Gastroesophageal sphincter (tissue), 4 donors: ENCODE measurements at regions not wholly inside any gene's neighbourhood (a gene's known extent, or its start where the extent isn't known, plus 50 kb on each side); places are given as distances from the start of the nearest gene placed in this dataset.

Experiments used
- ATAC-seq: fragments of 150-250 bp; one replicate; pipeline ENCODE4 v1.9.1; 2016; ENCODE audit warnings: mild to moderate bottlenecking, moderate library complexity
- H3K27ac ChIP-seq, 4 donors: fragments of 200-600 bp; sonication (generic) in 3 of 4; 1 replicate in 3 of 4; 2 replicates in 1 of 4; pipeline ENCODE4 v1.5.1; 2016 to 2019
- H3K27me3 ChIP-seq: fragments of 200-600 bp; sonication (generic); one replicate; pipeline ENCODE4 v1.5.1; 2019
- H3K36me3 ChIP-seq, 2 donors: fragments of 200-600 bp; sonication (generic); one replicate each; pipeline ENCODE4 v1.5.1; 2019; ENCODE audit warnings: control low read depth in 1 of 2
- H3K4me1 ChIP-seq, 3 donors: fragments of 200-600 bp; sonication (generic); 1 replicate in 2 of 3; 2 replicates in 1 of 3; pipeline ENCODE4 v1.5.1; 2016 to 2019; ENCODE audit warnings: control low read depth in 2 of 3
- H3K4me3 ChIP-seq, 2 donors: fragments of 200-600 bp; sonication (generic); one replicate each; pipeline ENCODE4 v1.5.1; 2019; ENCODE audit warnings: mild to moderate bottlenecking in 1 of 2, moderate library complexity in 1 of 2
- H3K9me3 ChIP-seq, 3 donors: fragments of 200-600 bp; sonication (generic); one replicate each; pipeline ENCODE4 v1.5.1; 2017 to 2019; ENCODE audit warnings: control low read depth in 2 of 3
- EP300 ChIP-seq: sonication (generic); formaldehyde crosslinking; IDR thresholded peaks from one replicate; pipeline ENCODE4 v1.6.1; 2017; ENCODE audit warnings: antibody characterized with exemption, mild to moderate bottlenecking
- POLR2A ChIP-seq, 2 donors: fragments of 450-650 bp; IDR thresholded peaks; one replicate each; pipeline ENCODE4 v1.6.1; 2017; ENCODE audit warnings: antibody characterized with exemption in 2 of 2, mild to moderate bottlenecking in 2 of 2, moderate library complexity in 1 of 2
- POLR2AphosphoS5 ChIP-seq: sonication (generic); formaldehyde crosslinking; IDR thresholded peaks from one replicate; pipeline ENCODE4 v1.6.1; 2017; ENCODE audit warnings: antibody characterized with exemption
- WGBS, 2 donors: methylation state at CpG; one replicate each; pipeline ENCODE4 v1.1.5; 2018; ENCODE audit warnings: low coverage in 1 of 2; 5-methylcytosine and 5-hydroxymethylcytosine counted together
- TF ChIP-seq, protein P1 (sequence below), 4 experiments: fragments of 200-600 bp in 2 of 4; fragments of 450-650 bp in 2 of 4; sonication (generic) in 1 of 4; IDR thresholded peaks; one replicate each; pipeline ENCODE4 v1.5.1; 2017 to 2019; ENCODE audit warnings: antibody characterized with exemption in 4 of 4, mild to moderate bottlenecking in 2 of 4, moderate library complexity in 2 of 4

DNA sequence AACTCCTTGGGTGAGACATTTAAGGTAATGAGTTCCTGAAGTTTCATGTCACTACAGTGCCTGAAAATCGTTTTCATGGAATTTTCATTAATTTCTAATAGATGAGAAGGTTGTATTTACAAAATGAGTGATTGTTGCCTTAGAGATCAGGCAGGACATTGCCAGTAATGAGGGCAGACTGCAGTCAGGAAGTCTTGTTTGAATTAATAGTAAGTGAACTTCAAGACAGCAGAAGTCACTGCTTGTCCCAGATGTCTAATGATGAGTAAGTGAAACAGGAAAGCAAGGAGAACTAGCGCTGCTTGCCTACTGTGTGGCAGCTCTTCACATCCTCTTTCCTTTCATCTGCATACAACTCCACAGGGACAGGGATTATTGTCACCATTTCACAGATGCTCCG, 237.4 kb downstream of the BAMBI start:
- WGBS, 2 donors = 64 to 66% methylated on average over 2 to 3 of the region's 3 CpGs
- Histone ChIP-seq H3K9me3 (no peaks in the 10 kb centered on the region), H3K4me1 (peaks cover 0 to 5% (median 4%) of the 10 kb centered on the region in 3 donors), H3K27ac (no peak overlapping the region), H3K36me3 (no peaks in the 10 kb centered on the region), H3K27me3 (no peaks in the 10 kb centered on the region), H3K4me3 (no peak overlapping the region)
- TF ChIP-seq, protein P1, sequence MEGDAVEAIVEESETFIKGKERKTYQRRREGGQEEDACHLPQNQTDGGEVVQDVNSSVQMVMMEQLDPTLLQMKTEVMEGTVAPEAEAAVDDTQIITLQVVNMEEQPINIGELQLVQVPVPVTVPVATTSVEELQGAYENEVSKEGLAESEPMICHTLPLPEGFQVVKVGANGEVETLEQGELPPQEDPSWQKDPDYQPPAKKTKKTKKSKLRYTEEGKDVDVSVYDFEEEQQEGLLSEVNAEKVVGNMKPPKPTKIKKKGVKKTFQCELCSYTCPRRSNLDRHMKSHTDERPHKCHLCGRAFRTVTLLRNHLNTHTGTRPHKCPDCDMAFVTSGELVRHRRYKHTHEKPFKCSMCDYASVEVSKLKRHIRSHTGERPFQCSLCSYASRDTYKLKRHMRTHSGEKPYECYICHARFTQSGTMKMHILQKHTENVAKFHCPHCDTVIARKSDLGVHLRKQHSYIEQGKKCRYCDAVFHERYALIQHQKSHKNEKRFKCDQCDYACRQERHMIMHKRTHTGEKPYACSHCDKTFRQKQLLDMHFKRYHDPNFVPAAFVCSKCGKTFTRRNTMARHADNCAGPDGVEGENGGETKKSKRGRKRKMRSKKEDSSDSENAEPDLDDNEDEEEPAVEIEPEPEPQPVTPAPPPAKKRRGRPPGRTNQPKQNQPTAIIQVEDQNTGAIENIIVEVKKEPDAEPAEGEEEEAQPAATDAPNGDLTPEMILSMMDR (IDR thresholded peaks at IDR 0.05) = no peak
- TF ChIP-seq EP300 = no peak
- no peak for TF ChIP-seq POLR2AphosphoS5
- no peak for TF ChIP-seq POLR2A (IDR thresholded peaks at IDR 0.05)
- no peak for ATAC-seq

DNA sequence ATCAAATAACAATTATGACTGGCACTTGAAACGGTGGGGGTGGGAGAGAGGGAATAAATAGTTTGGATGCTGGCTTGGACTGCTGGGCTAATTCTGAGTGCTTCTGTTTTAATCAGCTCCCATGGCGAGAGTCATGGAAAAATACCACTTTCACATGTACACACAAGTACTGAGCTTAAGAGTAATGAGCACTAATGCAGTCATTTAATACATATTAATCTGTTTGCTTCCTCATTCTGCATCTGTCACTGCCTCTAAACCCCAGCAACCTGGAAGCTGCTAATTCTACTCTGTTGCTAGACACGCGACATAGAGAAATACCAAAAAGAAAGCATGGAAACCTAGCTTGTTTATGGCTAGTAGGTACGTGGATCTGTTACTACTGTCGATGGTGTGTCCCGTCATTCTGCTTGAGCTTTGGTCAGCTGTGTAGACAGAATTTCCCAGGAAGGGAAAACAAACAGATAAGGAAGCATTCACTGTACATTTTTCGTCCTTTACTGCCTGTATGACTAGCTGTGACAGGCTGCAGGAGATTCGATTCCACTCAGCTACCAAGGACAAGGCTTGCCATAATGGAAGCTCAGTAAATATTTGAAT, 238.8 kb downstream of the BAMBI start:
- H3K36me3 ChIP-seq = no peaks in the 10 kb centered on the region
- 39 to 61% methylated on average over 7 to 9 of the region's 9 CpGs for WGBS, 2 donors
- H3K27ac ChIP-seq = no peak overlapping the region
- no peak overlapping the region for H3K4me3 ChIP-seq
- no peaks in the 10 kb centered on the region for H3K9me3 ChIP-seq
- peaks cover 4% of the 10 kb centered on the region for H3K27me3 ChIP-seq
- no peak for TF ChIP-seq POLR2AphosphoS5
- TF ChIP-seq EP300 = no peak
- TF ChIP-seq, protein P1 (IDR thresholded peaks at IDR 0.05) = no peak
- no peak for TF ChIP-seq POLR2A (IDR thresholded peaks at IDR 0.05)
- peaks cover 0 to 4% (median 4%) of the 10 kb centered on the region in 3 donors for H3K4me1 ChIP-seq
- ATAC-seq = no peak

DNA sequence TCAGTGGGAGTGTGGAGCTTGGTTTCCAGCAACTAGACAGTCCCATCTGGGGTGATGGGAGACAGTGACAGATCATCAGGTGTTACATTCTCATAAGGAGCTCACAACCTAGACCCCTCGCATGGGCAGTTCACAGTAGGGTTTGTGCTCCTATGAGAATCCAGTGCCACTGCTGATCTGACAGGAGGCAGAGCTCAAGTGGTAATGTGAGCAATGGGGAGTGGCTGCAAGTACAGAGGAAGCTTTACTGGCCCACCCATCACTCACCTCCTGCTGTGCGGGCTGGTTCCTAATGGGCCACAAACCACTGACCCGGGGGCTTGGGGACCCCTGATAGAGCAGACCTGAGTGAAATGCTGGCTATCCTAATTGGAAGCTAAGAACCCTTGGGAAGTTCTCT, 242.8 kb downstream of the BAMBI start:
- Histone ChIP-seq H3K36me3 (no peaks in the 10 kb centered on the region), H3K9me3 (no peaks in the 10 kb centered on the region), H3K27ac (no peak overlapping the region), H3K27me3 (peaks cover 9% of the 10 kb centered on the region), H3K4me1 (no peaks in the 10 kb centered on the region), H3K4me3 (no peak overlapping the region)
- ATAC-seq = no peak
- TF ChIP-seq POLR2AphosphoS5 (no peak), POLR2A (IDR thresholded peaks at IDR 0.05) (no peak), EP300 (no peak)
- TF ChIP-seq, protein P1 (IDR thresholded peaks at IDR 0.05) = no peak
- WGBS, 2 donors = 83% methylated on average over 1 of the region's 3 CpGs; no CpG with 5 or more reads in 1 of the 2 donors

DNA sequence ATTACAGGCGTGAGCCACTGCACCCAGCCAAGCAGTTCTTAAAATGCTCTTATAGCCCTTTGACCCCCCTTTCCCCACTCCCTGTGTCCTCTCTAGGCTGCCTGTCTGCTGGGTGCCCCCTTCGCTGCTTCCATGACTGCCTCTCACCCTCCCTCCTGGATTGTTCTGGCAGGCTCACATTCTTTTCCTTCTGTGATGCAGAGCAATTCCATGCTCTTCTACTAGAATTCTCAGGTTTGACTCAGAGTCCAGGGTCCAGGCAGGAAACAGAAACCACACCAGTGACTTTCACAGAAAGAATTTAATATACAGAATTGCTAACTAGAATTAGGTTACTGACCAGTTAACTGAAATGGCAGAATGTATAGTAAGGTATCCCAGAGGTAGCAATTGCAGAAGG, 244.8 kb downstream of the BAMBI start:
- H3K27ac ChIP-seq = no peak overlapping the region
- TF ChIP-seq EP300 = no peak
- TF ChIP-seq, protein P1 (IDR thresholded peaks at IDR 0.05) = no peak
- no peak for TF ChIP-seq POLR2A (IDR thresholded peaks at IDR 0.05)
- TF ChIP-seq POLR2AphosphoS5 = no peak
- no peak overlapping the region for H3K4me3 ChIP-seq
- 100% methylated on average over 1 to 2 of the region's 2 CpGs for WGBS, 2 donors
- H3K4me1 ChIP-seq = no peaks in the 10 kb centered on the region
- H3K36me3 ChIP-seq = no peaks in the 10 kb centered on the region
- ATAC-seq = no peak
- no peaks in the 10 kb centered on the region for H3K9me3 ChIP-seq
- H3K27me3 ChIP-seq = peaks cover 9% of the 10 kb centered on the region

DNA sequence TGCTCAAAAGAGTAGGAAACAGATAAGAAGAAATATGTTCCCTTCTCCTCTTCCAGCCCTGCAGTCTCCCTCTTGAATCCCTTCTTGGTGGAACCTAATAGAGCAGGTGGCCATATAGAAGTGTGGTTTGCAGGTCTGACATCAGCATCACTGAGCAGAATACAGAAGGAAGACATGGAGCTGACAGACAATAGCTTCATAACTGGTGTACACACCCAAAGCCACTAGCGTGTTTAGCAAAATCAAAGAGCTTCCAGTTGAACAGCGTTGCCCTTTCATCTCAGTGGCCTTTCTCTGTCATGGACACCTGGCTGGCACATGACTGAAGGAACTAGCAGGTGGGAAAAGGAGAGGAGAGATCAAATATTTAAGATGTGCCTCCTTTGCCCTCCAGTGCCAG, 245.5 kb downstream of the BAMBI start:
- no peaks in the 10 kb centered on the region for H3K9me3 ChIP-seq
- no peak overlapping the region for H3K27ac ChIP-seq
- TF ChIP-seq EP300 (no peak), POLR2A (IDR thresholded peaks at IDR 0.05) (no peak), POLR2AphosphoS5 (no peak)
- TF ChIP-seq, protein P1 (IDR thresholded peaks at IDR 0.05) = no peak
- H3K36me3 ChIP-seq = no peaks in the 10 kb centered on the region
- WGBS, 2 donors = 90 to 100% methylated on average over 2 of the region's 2 CpGs
- H3K27me3 ChIP-seq = peaks cover 9% of the 10 kb centered on the region
- ATAC-seq = no peak
- no peaks in the 10 kb centered on the region for H3K4me1 ChIP-seq
- no peak overlapping the region for H3K4me3 ChIP-seq
